Ishikawa (cell line): ENCODE measurements at regions not wholly inside any gene's neighbourhood (a gene's known extent, or its start where the extent isn't known, plus 50 kb on each side); places are given as distances from the start of the nearest gene placed in this dataset.

ENCODE experiments used
- CEBPB ChIP-seq: IDR thresholded peaks from 2 replicates; pipeline ENCODE4 v1.6.1; 2012
- CREB1 ChIP-seq: IDR thresholded peaks from 2 replicates; pipeline ENCODE4 v1.6.1; 2012; ENCODE audit warnings: low read depth
- EGR1 ChIP-seq: IDR thresholded peaks from 2 replicates; pipeline ENCODE4 v1.6.1; 2012
- EP300 ChIP-seq: IDR thresholded peaks from 2 replicates; pipeline ENCODE4 v1.6.1; 2012; ENCODE audit warnings: borderline replicate concordance
- FOXM1 ChIP-seq: IDR thresholded peaks from 2 replicates; pipeline ENCODE4 v1.6.1; 2012; ENCODE audit warnings: low read depth, borderline replicate concordance
- MAX ChIP-seq: IDR thresholded peaks from 2 replicates; pipeline ENCODE4 v1.6.1; 2012
- NFIC ChIP-seq: IDR thresholded peaks from 2 replicates; pipeline ENCODE4 v1.6.1; 2012
- RAD21 ChIP-seq: IDR thresholded peaks from 2 replicates; pipeline ENCODE4 v1.6.1; 2012; ENCODE audit warnings: low read depth
- REST ChIP-seq: IDR thresholded peaks from 2 replicates; pipeline ENCODE4 v1.6.1; 2012; ENCODE audit warnings: low read depth, mild to moderate bottlenecking
- TAF1 ChIP-seq: IDR thresholded peaks from 2 replicates; pipeline ENCODE4 v1.6.1; 2012; ENCODE audit warnings: low read depth, mild to moderate bottlenecking
- TCF12 ChIP-seq: IDR thresholded peaks from 2 replicates; pipeline ENCODE4 v1.6.1; 2012; ENCODE audit warnings: low read depth
- TEAD4 ChIP-seq: IDR thresholded peaks from 2 replicates; pipeline ENCODE4 v1.6.1; 2012
- YY1 ChIP-seq: IDR thresholded peaks from 2 replicates; pipeline ENCODE4 v1.6.1; 2012; ENCODE audit warnings: low read depth
- ZBTB7A ChIP-seq: IDR thresholded peaks from 2 replicates; pipeline ENCODE4 v1.6.1; 2012; ENCODE audit warnings: low read depth
- TF ChIP-seq, protein P1 (sequence below): IDR thresholded peaks from 2 replicates; pipeline ENCODE4 v1.6.1; 2012

- TF ChIP-seq RAD21 (no peak), CREB1 (no peak), FOXM1 (no peak), REST (no peak), YY1 (no peak), CEBPB (no peak), ZBTB7A (no peak), EP300 (no peak), TCF12 (no peak), MAX (no peak), TAF1 (no peak), EGR1 (no peak), TEAD4 (no peak), NFIC (no peak)
- TF ChIP-seq, protein P1, sequence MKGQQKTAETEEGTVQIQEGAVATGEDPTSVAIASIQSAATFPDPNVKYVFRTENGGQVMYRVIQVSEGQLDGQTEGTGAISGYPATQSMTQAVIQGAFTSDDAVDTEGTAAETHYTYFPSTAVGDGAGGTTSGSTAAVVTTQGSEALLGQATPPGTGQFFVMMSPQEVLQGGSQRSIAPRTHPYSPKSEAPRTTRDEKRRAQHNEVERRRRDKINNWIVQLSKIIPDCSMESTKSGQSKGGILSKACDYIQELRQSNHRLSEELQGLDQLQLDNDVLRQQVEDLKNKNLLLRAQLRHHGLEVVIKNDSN, result no peak
These were observed 54.6 kb upstream of the FAM3C start for GRCh38 chr7:121450631-121451198.

DNA sequence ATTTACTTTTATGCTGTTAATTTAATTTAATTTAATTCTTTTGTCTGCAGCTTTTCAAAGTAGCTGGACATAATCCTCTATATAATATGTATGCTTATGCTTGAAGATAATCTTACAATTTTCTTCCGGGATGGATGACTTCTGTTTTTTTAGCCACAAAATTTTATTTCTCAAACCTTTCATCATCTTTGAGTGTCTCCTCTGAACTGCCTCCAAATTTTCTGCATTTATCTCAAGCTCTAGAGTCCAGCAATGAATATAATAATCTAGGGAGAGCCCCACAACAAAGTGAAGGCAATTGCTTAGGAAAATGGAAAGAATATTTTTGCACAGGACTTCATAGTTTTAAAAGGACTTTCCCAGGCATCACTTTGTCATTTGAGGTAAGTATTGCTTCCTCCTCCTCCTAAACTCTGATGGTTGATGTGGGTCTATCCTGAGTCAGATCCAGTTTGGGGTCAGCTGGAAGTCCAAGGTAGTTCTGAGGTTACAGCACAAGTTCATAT, 53.7 kb upstream of the FAM3C start:
- no peak for TF ChIP-seq TEAD4
- TF ChIP-seq RAD21, result no peak
- TF ChIP-seq ZBTB7A, result no peak
- TF ChIP-seq CREB1, result no peak
- TF ChIP-seq, protein P1, result no peak
- no peak for TF ChIP-seq REST
- no peak for TF ChIP-seq FOXM1
- no peak for TF ChIP-seq EGR1
- TF ChIP-seq TAF1, result no peak
- no peak for TF ChIP-seq TCF12
- no peak for TF ChIP-seq MAX
- no peak for TF ChIP-seq EP300
- no peak for TF ChIP-seq YY1
- no peak for TF ChIP-seq CEBPB
- no peak for TF ChIP-seq NFIC

DNA sequence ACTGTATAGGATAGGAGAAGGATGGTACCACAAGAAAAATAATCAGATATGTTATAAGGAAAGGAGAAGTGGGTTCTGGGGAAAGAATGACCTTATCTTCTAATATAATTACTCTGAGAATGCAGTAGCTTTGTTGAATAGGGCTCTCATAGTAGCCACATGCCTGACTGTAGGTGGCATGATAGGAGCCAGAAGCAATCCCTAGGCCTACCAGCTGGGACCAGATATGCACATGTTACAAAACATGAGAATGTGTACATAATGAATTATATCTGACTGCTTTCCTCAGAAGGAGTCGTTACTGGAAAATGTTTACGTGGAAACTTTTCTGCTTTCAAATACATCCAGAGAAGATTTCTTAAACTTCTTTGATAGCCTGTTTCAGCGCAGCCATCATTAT, 53.2 kb upstream of the FAM3C start:
- TF ChIP-seq, protein P1, result no peak
- no peak for TF ChIP-seq RAD21
- no peak for TF ChIP-seq FOXM1
- no peak for TF ChIP-seq EGR1
- TF ChIP-seq ZBTB7A, result no peak
- TF ChIP-seq MAX, result no peak
- TF ChIP-seq EP300, result no peak

DNA sequence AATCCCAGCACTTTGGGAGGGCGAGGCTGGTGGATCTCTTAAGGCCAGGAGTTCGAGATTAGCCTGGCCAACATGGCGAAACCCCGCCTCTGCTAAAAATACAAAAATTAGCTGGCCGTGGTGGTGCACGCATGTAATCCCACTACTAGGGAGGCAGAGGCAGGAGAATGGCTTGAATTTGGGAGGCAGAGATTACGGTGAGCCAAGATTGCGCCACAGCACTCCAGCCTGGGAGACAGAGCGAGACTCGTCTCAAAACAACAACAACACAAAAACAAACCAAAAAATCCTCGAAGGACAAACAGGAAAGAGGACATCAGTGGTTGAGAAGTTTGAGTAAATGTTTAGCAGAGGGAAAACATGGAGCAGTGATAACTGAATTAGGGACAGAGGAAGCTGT, 52.3 kb upstream of the FAM3C start:
- TF ChIP-seq YY1 (no peak), CREB1 (no peak), MAX (no peak), TAF1 (no peak), TCF12 (no peak), TEAD4 (no peak), FOXM1 (no peak), EP300 (no peak), RAD21 (no peak)
- TF ChIP-seq, protein P1, result no peak

DNA sequence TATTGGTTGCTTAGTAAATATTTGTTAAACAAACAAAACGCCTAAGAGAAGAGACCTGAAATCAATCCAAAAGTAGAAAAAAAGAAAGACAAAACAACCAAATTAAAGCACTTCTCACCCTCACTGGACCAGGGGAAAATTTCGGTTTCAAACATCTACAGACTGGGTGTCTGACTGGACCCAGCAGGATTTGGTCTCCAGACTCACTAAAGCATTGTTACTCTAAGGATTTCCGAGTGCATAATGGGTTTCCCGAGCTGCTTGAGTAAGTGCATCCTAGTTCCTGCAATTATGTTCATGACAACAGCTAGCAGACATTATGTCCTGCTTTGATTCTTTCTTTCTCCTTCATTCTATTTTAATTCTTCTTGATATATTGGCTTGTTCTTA, 51.8 kb upstream of the FAM3C start:
- no peak for TF ChIP-seq REST
- TF ChIP-seq TCF12, result no peak
- no peak for TF ChIP-seq EGR1
- no peak for TF ChIP-seq ZBTB7A
- TF ChIP-seq FOXM1, result no peak
- TF ChIP-seq TAF1, result no peak
- TF ChIP-seq, protein P1, result no peak
- TF ChIP-seq YY1, result no peak
- no peak for TF ChIP-seq RAD21
- no peak for TF ChIP-seq NFIC
- TF ChIP-seq MAX, result no peak
- TF ChIP-seq CEBPB, result no peak
- TF ChIP-seq TEAD4, result no peak
- no peak for TF ChIP-seq CREB1
- TF ChIP-seq EP300, result no peak
